ENCODE measurements at regions not wholly inside any gene's neighbourhood (a gene's known extent, or its start where the extent isn't known, plus 50 kb on each side); places are given as distances from the start of the nearest gene placed in this dataset.

DNA sequence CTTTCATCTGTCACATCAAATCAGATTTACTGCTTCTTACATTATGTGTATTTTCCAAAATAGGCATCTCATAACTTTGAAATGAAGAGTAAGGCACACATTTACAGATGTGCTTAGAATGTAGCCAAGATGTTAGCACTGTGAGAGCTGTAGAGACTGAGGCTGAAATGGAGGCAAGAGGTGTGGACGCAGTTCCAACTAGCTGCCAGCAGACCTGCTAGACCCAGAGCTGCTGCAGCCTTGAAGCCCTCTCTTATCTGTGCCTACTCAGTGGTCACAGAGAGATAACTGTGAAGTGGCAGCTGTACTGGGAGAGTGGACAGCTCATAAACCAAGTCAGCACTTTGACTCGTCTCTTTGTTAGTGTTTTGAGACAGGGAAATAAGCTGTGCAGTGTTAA, 470.9 kb downstream of the CCER1 start:
- BruUV-seq (replicated peaks): no TSS peak
- H3K27me3 Mint-ChIP-seq (ENCODE audit: unreplicated experiment): no peaks in the 10 kb centered on the region
- H3K9me3 Mint-ChIP-seq (ENCODE audit: low read depth, unreplicated experiment): peaks cover 5% of the 10 kb centered on the region
- intact Hi-C loops (cut with micrococcal nuclease; ENCODE audit: unreplicated experiment): no loop called here
- H3K4me1 Mint-ChIP-seq (ENCODE audit: low read depth, unreplicated experiment): no peaks in the 10 kb centered on the region
- no peaks in the 10 kb centered on the region for H3K36me3 Mint-ChIP-seq (ENCODE audit: insufficient read depth, unreplicated experiment)
- no peak for DNase-seq
- H3K4me3 Mint-ChIP-seq (ENCODE audit: low read depth, unreplicated experiment): no peak overlapping the region
- TF ChIP-seq, protein P1, sequence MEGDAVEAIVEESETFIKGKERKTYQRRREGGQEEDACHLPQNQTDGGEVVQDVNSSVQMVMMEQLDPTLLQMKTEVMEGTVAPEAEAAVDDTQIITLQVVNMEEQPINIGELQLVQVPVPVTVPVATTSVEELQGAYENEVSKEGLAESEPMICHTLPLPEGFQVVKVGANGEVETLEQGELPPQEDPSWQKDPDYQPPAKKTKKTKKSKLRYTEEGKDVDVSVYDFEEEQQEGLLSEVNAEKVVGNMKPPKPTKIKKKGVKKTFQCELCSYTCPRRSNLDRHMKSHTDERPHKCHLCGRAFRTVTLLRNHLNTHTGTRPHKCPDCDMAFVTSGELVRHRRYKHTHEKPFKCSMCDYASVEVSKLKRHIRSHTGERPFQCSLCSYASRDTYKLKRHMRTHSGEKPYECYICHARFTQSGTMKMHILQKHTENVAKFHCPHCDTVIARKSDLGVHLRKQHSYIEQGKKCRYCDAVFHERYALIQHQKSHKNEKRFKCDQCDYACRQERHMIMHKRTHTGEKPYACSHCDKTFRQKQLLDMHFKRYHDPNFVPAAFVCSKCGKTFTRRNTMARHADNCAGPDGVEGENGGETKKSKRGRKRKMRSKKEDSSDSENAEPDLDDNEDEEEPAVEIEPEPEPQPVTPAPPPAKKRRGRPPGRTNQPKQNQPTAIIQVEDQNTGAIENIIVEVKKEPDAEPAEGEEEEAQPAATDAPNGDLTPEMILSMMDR (IDR thresholded peaks at IDR 0.05; ENCODE audit: unreplicated experiment): no peak
- H3K27ac Mint-ChIP-seq (ENCODE audit: unreplicated experiment): no peak overlapping the region
- CTCF ChIA-PET: no interaction called here

DNA sequence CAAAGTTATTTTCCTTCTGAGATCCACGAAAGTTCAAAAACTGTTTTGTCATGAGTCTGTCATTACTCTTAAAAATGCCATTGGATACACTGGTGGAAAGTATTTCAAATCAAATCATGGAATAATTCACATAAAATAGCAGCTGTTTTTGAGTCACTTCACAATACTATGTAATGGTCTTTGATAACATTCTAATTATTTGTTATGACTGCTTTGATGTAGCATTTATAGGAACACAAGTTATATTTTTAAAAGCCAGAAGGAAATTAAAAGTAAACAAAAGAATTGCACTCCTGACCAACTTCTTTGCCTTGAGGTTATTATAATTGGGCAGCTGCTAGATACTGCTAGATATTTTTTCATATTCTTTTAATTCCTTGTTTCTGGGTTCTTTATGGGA, 473.2 kb downstream of the CCER1 start:
- H3K36me3 Mint-ChIP-seq (ENCODE audit: insufficient read depth, unreplicated experiment): no peaks in the 10 kb centered on the region
- no peaks in the 10 kb centered on the region for H3K4me1 Mint-ChIP-seq (ENCODE audit: low read depth, unreplicated experiment)
- TF ChIP-seq, protein P1 (IDR thresholded peaks at IDR 0.05; ENCODE audit: unreplicated experiment): no peak
- H3K4me3 Mint-ChIP-seq (ENCODE audit: low read depth, unreplicated experiment): no peak overlapping the region
- peaks cover 8% of the 10 kb centered on the region for H3K9me3 Mint-ChIP-seq (ENCODE audit: low read depth, unreplicated experiment)
- DNase-seq: no peak
- CTCF ChIA-PET: no interaction called here
- intact Hi-C loops (cut with micrococcal nuclease; ENCODE audit: unreplicated experiment): no loop called here
- H3K27me3 Mint-ChIP-seq (ENCODE audit: unreplicated experiment): no peaks in the 10 kb centered on the region
- no peak overlapping the region for H3K27ac Mint-ChIP-seq (ENCODE audit: unreplicated experiment)
- BruUV-seq (replicated peaks): no TSS peak

DNA sequence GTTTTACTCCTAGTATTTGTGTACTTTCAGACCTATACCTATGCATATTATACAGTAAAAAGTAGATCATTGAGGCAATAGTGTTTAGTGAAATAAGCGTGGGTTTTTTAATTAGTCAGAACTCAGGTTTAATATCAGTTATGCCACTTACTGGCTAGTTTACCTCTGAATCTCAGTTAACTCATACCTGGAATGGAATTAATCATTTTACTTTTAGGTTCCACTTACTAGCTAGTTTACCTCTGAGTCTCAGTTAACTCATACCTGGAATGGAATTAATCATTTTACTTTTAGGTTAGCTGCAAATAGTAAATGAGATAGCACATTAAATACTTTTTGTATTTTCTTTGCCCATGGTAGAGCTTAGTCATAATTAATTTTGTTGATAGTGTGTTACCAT, 475.7 kb downstream of the CCER1 start:
- H3K36me3 Mint-ChIP-seq (ENCODE audit: insufficient read depth, unreplicated experiment): no peaks in the 10 kb centered on the region
- intact Hi-C loops (cut with micrococcal nuclease; ENCODE audit: unreplicated experiment): no loop called here
- TF ChIP-seq, protein P1 (IDR thresholded peaks at IDR 0.05; ENCODE audit: unreplicated experiment): no peak
- H3K27me3 Mint-ChIP-seq (ENCODE audit: unreplicated experiment): no peaks in the 10 kb centered on the region
- H3K4me3 Mint-ChIP-seq (ENCODE audit: low read depth, unreplicated experiment): no peak overlapping the region
- CTCF ChIA-PET: no interaction called here
- BruUV-seq (replicated peaks): no TSS peak
- H3K4me1 Mint-ChIP-seq (ENCODE audit: low read depth, unreplicated experiment): no peaks in the 10 kb centered on the region
- no peak overlapping the region for H3K27ac Mint-ChIP-seq (ENCODE audit: unreplicated experiment)
- DNase-seq: no peak
- peaks cover 9% of the 10 kb centered on the region for H3K9me3 Mint-ChIP-seq (ENCODE audit: low read depth, unreplicated experiment)

DNA sequence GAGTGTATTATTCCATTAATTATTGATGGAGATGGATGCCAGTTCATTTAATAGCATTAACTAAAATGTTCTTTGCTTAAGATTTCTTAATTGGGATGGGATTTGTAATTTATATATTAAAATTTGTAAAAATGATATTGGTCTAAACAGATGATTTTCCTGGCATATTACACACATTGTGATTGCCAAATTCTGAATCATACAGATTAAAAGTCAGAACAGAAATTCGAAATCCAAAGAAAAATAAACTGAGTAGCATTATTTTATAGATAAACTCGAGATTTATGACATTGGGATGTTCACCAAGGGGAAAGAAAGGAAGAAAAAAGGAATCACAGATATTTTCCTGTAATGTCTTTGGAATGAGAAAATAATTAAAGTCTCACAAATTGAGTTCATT, 481.1 kb downstream of the CCER1 start:
- H3K9me3 Mint-ChIP-seq (ENCODE audit: low read depth, unreplicated experiment): peaks cover 12% of the 10 kb centered on the region
- CTCF ChIA-PET: no interaction called here
- no TSS peak for BruUV-seq (replicated peaks)

More for the DNA sequence above, 481.1 kb downstream of the CCER1 start:
- no peak overlapping the region for H3K27ac Mint-ChIP-seq (ENCODE audit: unreplicated experiment)
- no peak overlapping the region for H3K4me3 Mint-ChIP-seq (ENCODE audit: low read depth, unreplicated experiment)
- no peak for DNase-seq
- H3K27me3 Mint-ChIP-seq (ENCODE audit: unreplicated experiment): no peaks in the 10 kb centered on the region
- no peaks in the 10 kb centered on the region for H3K36me3 Mint-ChIP-seq (ENCODE audit: insufficient read depth, unreplicated experiment)
- TF ChIP-seq, protein P1 (IDR thresholded peaks at IDR 0.05; ENCODE audit: unreplicated experiment): no peak
- intact Hi-C loops (cut with micrococcal nuclease; ENCODE audit: unreplicated experiment): no loop called here
- no peaks in the 10 kb centered on the region for H3K4me1 Mint-ChIP-seq (ENCODE audit: low read depth, unreplicated experiment)
